NCI-H2029 (cell line): ENCODE measurements at regions not wholly inside any gene's neighbourhood (a gene's known extent, or its start where the extent isn't known, plus 50 kb on each side); places are given as distances from the start of the nearest gene placed in this dataset.
A peak's percentile ranks its signal among the peaks of the same experiment; 100 is the strongest.

Experiments
- DNase-seq: peaks from one replicate; lab custom pipeline; 2025; lab: John Stamatoyannopoulos, UW

- no peak for DNase-seq
Measured at GRCh38 chr14:62097072-62097471, 334.9 kb downstream of the SNAPC1 start.

DNA sequence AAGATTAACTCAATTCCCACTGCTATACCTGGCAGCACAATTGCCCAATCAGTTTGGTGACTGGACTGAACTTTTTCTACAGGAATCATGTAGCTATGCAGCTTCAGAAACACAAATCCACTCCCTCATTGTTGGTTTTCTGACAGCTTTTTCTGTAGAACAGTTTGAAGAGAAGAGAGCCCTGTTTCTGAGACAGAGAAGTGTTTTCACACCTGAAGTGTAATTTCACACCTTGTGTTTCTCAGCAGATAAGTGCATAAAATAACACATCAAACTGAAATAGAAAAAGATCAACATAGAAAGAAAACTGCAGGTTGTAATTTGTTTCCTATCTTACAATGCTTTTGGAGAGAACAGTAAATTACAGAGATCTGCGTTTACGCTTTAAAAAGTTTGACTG is 335.6 kb downstream of the SNAPC1 start:
- no peak for DNase-seq

DNA sequence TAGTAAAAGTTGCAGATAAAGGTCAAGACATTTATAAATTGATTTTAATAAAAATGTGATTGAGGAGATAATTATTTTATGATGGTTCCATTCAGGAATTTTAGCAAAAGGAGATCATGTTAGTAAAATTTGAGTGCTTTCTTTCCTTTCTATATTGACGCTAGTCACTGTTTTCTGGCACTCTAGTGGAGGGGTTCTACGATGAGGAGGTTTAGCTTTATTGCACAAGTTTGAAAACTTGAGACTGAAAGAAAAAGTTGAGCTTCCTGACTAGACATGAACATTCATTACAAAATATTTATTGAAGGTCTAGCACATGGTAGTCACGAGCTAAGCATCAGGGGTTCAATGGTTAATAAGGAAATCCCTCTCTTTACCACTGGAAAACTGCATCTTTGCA is 336.1 kb downstream of the SNAPC1 start:
- no peak for DNase-seq

DNA sequence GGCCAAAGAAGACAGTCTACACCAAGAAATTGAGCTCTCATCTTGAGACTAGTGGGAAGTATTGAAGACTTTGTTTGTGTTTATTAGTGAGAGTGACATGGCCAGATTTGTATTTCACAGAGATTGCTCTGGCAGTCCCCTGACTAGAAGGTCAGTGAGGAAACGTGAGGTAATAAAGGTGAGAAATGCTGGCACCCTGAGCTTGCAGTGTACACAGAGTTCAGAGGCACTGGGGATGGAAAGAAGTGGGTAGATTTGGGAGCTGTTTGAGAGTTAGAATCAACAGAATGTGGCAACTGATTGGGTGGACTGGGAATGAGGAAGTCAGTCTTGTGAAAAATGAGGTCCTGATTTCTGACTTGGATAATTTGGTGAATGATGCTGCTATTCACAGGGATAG is 336.9 kb downstream of the SNAPC1 start:
- no peak for DNase-seq

DNA sequence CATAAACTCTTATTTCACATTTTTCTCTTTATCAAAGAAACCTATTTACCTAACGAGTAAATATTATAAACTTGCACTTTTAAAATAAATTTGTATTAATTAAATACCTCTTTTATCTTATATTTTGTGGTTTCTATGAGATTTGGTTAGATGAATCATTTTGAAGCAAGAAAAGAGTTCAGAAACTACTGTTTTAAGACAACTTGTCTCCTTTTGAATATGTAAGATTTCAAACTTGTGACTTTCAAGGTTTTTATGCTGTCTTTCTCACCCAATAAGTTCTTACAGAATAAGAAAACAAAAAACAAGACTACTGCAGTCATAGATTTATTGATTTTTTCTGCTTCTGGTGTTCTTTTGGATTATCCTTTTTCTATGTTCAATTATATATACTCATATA is 339.0 kb downstream of the SNAPC1 start:
- no peak for DNase-seq

GRCh38 chr14:62101673-62102348 is 339.6 kb downstream of the SNAPC1 start:
- no peak for DNase-seq

- DNase-seq, result no peak
Measured at GRCh38 chr14:62102349-62102725, 340.1 kb downstream of the SNAPC1 start.

GRCh38 chr14:62103464-62103863 is 341.2 kb downstream of the SNAPC1 start:
- DNase-seq, result no peak

GRCh38 chr14:62110941-62111340 is 348.7 kb downstream of the SNAPC1 start:
- DNase-seq, result no peak

DNA sequence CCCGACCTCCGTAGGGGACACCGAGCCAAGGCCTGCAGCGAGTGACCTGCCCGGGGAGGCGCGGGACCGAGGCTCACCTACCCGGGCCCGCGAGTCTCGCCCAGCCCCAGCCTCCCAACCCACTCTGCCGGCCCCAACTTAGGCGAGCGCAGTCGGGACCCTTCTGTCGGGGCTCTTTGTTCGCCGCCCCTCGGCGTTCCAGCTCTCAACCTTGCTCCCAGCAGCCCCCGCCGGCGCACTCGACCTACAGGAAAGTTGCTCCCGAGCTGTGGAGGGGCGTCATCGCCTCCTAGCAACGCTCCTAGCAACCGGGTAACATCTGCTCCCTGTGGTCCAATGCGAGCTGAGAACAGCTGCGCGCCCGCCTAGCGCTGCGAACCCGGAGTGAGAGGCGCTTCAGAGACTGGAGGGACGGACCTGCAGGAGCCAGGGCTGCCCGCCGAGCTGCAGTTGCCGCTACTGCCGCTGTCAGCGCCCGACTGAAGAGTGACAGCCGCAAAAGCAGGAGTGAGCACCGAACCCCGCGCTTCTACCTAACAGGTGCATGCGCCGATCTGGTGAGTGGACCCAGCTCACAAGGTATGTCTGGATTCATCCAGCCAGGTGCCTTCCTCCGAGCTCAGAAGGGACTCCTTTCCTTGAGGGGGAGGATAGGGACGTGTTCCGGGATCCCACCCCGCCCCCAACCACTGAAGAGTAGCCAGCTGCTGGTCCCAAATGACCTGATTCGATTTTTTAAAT is 355.0 kb downstream of the SNAPC1 start:
- DNase-seq, result peak; percentile 51

- DNase-seq, result no peak
Measured at GRCh38 chr14:62117751-62118105, 355.5 kb downstream of the SNAPC1 start.

DNA sequence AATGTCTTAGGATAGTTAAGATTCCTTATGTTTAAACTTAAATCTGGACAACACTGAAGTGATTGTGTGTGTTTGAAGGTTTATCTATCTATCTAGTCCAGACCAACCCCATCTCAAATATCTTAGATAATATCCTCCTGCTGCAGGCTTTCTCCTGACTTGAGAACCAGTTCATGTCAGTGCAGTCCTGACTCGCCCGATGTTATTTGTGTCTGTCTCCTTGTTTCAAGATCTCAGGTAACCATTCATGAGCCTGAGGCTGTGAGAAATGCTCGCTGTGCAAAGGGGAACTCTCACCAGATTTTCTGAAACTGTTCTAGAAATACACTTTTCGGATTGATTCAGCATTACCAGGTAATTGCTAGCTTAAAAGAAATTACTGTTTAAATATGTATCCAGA is 356.2 kb downstream of the SNAPC1 start:
- no peak for DNase-seq

DNA sequence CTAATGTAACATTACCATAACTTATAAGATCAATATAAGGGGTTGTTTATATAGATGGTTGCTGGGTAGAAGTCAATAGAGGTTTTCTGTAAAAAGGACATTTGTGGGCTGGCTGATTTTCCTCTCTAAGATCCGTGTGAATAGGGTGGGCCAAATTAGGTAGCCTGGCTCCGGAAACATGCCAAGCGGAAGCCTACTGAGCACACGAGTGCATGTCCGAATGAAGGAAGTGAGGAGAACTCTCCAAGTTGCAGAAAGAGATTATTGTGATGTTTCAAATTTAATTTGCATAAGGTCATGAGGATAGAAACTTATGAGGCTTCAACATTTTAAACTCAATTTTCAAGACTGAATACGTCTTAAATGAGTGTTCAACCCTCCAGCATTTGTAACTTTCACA is 356.7 kb downstream of the SNAPC1 start:
- DNase-seq, result no peak

GRCh38 chr14:62123961-62124360 is 361.7 kb downstream of the SNAPC1 start:
- no peak for DNase-seq

DNA sequence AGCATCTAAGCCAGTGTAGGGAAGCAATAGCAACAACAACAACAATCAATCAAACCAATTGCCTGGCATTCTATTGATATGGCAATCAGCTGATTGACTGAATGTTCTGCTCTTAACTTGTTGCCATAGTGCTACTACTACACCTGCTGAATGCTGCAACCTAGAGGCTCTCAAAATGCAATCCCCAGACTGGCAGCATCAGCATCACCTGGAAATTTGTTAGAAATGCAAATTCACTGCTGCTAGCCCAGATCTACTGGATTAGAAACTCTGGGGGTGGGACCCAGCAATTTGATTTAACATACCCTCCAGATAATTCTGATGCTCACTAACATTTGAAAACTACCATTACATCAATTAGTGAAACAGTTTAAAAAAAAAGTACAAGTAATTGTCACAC is 363.6 kb downstream of the SNAPC1 start:
- DNase-seq, result no peak

- peak; percentile 73 for DNase-seq
Measured at GRCh38 chr14:62126879-62127478, 364.8 kb downstream of the SNAPC1 start.

- no peak for DNase-seq
Measured at GRCh38 chr14:62130441-62130840, 368.2 kb downstream of the SNAPC1 start.

DNA sequence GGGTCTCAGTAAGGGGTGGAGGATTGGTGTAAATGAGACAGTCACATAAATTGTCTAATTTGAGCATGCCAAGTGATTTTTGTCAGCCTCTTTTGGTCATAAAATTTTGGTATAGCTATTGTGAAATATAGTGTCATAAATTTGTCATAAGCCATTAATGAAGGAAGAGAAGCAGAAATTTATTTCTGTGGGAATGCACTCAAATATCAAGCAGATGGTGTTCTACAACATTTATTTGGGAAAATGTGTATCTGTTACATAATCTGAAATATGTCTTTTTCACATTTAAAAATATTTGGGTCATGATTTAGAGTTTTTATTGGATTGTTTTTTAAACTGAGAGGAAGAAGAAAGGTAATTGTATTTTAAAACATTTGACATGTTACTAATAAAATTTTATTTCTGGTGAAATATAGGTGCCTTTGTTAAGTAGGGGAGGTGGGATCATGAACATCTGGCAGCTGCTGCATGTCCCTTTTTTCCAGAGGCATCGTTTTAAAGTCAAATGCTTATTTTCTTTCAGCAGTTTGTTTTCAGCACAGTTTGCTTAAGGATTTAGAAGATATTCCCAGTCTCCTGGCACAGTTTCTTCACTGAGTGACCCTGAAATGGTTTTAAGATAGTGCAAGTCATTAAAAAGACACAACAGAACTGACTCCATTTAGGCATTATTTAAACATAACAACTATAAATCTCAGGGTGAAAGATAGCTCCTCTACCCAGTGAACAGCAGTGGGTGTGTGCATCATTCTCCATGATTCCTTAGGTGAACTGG is 371.7 kb downstream of the SNAPC1 start:
- no peak for DNase-seq

DNA sequence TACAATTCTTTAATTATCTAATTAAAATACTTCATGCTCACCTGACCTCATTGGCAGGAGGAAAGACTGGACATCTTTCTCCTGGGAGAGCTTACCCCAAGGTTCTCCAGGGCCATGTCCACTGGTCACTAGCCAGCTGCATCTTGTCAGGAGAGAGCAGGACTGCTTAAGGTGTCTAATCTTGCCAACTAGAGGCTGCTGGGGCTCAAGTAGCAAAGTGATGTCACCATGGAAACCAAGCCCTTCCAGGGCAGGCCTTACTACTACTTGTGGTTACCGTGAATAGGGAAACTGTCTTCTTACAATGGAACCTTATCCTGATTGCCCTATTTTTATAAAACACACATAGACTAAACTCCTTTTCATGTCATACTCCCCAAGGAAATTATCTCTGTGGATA is 376.4 kb downstream of the SNAPC1 start:
- no peak for DNase-seq

DNA sequence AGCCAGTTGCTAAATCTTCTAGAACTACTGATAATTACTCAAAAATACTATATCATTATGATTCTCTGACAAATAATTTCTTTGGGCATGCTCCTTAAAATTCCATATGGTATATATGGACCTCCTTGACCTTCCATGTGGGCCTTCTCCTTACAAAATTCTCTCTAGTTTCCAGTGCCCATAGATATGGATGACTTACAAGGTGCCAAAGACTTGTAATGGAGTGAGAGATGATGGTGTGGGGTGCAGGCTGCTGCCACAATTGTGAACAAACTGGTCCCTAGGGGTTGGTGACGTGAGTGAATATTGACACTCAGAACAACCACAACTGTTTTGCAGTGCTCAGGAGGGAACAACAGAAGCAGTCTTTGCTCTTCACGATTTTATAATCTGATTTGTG is 378.9 kb downstream of the SNAPC1 start:
- DNase-seq, result no peak

GRCh38 chr14:62143245-62143644 is 381.0 kb downstream of the SNAPC1 start:
- no peak for DNase-seq

GRCh38 chr14:62144863-62145262 is 382.6 kb downstream of the SNAPC1 start:
- DNase-seq, result no peak

DNA sequence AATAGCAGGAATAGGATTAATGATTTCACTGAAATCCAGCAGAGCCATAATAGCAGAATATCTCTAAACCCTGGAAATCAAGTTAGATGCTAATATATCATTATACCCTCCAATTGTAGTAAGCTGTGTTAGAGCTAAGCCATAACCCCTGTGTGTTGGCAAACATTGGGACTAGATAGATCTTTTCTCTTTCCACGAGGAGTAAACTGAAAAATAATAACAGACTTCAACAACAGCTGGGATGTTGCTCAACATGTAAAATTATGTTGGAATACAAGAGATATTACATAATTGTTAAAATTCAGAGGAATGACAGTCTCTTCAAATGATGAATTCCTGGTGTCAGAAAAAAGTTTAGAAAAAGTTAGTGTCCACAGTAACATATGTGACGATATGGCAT is 383.8 kb downstream of the SNAPC1 start:
- no peak for DNase-seq
